ENCODE measurements at regions not wholly inside any gene's neighbourhood (a gene's known extent, or its start where the extent isn't known, plus 50 kb on each side); places are given as distances from the start of the nearest gene placed in this dataset.

DNA sequence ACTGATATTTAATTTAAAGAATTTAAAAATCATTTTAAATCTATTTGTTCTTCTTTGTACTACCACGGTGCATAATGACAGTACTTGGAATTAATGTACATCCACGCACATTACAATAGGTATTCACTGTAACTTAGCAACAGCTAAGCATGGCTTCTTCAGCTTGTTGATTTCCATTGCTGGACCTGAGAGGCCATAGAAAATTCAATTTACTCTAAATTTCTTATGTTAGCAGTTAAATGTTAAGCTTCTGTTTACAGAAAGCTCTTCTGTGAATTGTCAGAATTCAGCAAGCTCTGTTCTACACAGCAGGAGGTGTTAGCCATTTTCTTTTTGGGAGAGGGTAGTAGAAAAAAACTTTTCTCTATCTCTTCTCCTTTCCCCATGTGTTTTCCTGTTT lies 1149.3 kb upstream of the CDH2 start:
- no peak for TF ChIP-seq CTCF (IDR thresholded peaks at IDR 0.05)
- no peak for TF ChIP-seq POLR2A (IDR thresholded peaks at IDR 0.05)

Data from heart left ventricle (tissue), 13 donors.